ENCODE measurements at regions not wholly inside any gene's neighbourhood (a gene's known extent, or its start where the extent isn't known, plus 50 kb on each side); places are given as distances from the start of the nearest gene placed in this dataset.

DNA sequence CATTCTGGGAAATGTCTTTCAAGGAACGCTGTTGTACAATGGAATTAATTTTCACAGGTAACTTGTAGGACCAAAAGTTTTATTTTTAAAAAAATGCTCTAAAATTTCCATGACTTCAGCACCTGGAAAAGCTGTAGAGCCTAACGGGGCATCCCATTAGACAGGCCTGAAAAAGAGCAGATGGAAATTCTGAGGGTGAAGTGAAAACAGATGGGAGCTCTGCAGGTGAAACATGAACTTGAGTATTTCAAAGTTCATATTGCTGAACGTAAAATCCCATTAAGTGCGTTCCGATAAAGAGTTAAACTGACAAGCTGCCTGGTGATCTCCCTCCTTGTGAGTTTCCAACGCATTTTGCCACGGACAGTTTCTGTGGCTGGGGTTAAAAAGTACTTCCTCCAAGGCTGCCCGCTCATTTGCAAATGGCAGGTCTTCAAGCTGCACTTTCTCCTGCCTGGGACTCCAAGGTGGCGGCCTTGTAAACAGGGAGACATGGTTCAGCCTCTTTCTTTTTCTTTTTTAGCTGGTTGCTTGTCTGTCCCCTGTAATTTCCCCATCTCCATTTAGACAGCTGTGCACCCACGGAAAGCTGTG, 450.4 kb downstream of the FGF9 start:
- TF ChIP-seq, protein P1, sequence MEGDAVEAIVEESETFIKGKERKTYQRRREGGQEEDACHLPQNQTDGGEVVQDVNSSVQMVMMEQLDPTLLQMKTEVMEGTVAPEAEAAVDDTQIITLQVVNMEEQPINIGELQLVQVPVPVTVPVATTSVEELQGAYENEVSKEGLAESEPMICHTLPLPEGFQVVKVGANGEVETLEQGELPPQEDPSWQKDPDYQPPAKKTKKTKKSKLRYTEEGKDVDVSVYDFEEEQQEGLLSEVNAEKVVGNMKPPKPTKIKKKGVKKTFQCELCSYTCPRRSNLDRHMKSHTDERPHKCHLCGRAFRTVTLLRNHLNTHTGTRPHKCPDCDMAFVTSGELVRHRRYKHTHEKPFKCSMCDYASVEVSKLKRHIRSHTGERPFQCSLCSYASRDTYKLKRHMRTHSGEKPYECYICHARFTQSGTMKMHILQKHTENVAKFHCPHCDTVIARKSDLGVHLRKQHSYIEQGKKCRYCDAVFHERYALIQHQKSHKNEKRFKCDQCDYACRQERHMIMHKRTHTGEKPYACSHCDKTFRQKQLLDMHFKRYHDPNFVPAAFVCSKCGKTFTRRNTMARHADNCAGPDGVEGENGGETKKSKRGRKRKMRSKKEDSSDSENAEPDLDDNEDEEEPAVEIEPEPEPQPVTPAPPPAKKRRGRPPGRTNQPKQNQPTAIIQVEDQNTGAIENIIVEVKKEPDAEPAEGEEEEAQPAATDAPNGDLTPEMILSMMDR (IDR thresholded peaks at IDR 0.05; ENCODE audit: extremely low read depth in 1 of 2, insufficient read depth in 1 of 2, low read depth in 1 of 2, low read length in 2 of 2) = no peak
- TF ChIP-seq EZH2 (IDR thresholded peaks at IDR 0.05; ENCODE audit: borderline replicate concordance, low read depth, low read length, severe bottlenecking) (no peak), POLR2A (IDR thresholded peaks at IDR 0.05; ENCODE audit: low read depth, low read length) (no peak), MYC (IDR thresholded peaks at IDR 0.05; ENCODE audit: low read depth, low read length) (no peak), POLR2AphosphoS5 (IDR thresholded peaks at IDR 0.05; ENCODE audit: insufficient read depth, low read depth, low read length) (no peak)
- TF ChIP-seq, protein P2, sequence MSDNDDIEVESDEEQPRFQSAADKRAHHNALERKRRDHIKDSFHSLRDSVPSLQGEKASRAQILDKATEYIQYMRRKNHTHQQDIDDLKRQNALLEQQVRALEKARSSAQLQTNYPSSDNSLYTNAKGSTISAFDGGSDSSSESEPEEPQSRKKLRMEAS (IDR thresholded peaks at IDR 0.05; ENCODE audit: insufficient read depth, insufficient read length) = no peak

All from endothelial cell of umbilical vein (primary cell).